GM19328 (cell line): ENCODE measurements at regions not wholly inside any gene's neighbourhood (a gene's known extent, or its start where the extent isn't known, plus 50 kb on each side); places are given as distances from the start of the nearest gene placed in this dataset.
"Not testable (repeated sequence)": the region's sequence is repeated elsewhere in the genome, so short reads cannot be mapped to it uniquely, and the experiment has no call there.

Experiments used
- ATAC-seq: cut with Tn5 transposase; IDR thresholded peaks from one replicate; pipeline ENCODE4 v1.9.1; 2021; ENCODE audit warnings: mild to moderate bottlenecking, moderate library complexity; ENCODE audit not compliant: unreplicated experiment

DNA sequence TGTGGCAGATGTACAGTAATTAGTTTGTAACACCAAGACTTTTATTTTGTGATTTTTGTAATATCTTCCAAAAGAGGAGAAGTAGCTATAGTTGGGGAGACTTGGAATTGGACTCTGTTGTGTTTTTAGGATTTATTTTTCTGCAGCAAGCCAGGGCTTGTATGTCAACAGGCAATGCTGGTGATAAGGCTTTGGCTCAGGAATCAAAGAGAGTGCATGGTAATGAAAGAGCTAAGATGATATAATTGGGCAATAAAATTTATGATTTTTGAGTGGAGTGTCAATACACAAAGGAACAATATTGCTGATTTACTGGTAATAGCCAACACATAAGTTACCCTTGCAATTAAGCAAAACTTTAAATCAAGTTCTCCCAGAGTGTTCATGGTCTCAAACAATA is 452.9 kb downstream of the TMEM135 start:
- ATAC-seq = no peak

DNA sequence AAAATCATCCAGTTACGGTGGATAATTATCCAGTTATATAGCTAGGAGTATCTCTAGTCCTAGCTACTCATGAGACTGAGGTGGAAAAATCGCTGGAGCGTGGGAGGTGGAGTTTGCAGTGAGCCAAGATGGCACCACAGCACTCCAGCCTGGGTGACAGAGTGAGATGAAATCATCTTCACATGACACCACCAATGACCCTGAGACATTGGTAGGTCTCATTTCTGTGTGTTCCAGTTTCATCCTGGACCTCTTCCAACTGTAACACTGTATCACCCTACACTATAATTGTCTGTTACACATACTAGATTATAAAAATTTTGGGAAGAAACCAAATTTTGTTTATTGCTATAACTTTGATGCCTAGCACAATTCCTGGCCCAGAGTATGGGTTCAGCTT is 446.8 kb downstream of the TMEM135 start:
- no peak for ATAC-seq

DNA sequence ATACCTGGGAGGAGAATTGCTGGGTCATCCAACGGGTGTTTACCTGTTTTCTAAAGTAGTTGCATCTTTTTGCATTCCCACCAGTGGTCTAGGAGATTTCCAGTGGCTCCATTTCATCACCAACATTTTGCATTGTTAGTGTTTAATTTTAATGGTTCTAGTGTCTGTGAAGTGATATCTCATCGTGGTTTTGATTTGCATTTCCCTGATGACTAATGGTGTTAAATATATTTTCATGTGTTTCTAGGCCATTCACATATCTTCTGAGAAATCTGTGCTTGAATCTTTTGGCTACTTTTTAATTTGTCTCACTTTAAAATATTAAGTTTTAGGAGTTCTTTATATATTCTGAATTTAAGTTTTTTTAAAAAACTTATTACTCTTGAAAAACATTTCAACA is 439.6 kb downstream of the TMEM135 start:
- no peak for ATAC-seq

DNA sequence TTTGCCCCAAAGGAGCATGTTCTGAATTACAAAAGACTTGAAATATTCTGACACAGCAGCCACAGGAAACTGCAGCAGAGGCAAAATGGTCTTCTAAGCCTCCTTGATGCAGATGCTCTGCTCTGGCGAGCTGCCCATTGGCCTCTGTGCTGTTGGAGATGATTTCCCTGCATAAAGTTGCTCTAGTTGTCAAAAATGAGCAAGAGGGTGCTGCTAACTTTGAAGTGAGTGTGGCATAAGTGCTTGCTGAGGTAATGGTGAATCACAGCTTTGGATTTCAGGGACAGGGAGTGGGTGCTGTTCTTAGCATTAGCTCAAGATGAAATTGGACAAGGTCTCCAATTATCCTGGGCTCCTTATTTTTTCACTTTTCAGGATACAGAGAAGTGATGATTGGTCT is 435.4 kb downstream of the TMEM135 start:
- ATAC-seq = no peak

DNA sequence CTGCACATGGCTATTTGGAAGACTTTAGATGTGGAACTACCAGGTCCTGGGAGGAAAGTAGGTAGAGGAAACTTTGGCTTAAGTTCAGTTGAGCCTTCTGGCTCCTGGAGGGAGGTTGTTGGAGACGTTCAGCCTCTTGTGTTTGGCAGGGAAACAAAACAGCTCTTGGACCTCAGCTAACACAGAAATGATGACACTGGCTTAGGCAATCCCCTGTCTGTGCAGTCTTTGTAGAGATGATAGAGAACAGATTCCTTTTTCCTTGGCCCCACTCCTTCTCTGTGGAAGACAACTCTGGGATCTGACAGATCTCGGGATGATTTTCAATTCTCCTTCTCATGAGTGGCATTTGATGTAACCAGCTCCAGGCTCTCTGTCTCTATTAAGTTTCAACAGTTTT is 428.5 kb downstream of the TMEM135 start:
- ATAC-seq = no peak

DNA sequence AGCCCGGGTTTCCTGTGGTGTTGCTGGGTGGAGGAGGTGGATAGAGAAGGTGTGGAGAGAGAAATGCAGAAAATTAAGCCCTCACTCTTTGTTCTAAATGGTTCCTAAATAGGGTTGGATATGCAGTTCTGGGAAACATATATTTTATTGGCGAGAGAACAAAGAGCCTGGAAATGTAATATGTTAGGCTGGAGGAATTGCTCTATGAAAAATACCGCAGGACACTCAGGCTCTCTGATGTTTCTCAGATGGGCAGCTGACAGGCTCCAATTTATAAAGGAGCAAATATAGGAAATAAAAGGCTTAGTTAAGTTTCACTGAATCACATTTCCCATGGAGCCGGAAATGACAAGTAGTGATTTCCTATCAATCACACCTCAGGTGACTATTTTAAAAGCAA is 428.0 kb downstream of the TMEM135 start:
- no peak for ATAC-seq

DNA sequence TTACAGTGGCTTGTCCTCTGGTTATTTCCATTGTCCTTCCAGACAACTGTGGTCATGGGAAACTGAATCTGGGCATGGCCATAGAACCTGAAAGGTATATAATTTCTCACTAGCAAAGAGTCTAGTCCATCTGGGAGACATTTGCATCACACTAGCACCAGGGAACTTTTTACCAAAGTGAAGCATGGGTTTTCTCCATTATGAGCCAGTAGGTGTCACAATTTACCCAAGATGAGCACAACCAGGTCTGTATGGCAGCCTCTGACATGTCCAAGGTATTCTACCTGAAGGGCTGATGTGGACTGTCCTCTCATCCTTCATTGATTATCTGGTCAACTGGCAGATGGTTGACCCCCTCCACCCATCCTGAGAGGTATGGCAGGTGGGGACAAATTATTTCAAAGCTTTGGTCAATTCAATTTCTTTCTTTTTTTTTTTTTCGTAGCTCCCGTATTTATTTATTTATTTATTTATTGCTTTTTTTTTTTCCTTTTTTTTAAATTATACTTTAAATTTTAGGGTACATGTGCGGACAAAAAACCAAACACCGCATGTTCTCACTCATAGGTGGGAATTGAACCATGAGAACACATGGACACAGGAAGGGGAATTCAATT is 425.9 kb downstream of the TMEM135 start:
- peak; percentile 56 for ATAC-seq

DNA sequence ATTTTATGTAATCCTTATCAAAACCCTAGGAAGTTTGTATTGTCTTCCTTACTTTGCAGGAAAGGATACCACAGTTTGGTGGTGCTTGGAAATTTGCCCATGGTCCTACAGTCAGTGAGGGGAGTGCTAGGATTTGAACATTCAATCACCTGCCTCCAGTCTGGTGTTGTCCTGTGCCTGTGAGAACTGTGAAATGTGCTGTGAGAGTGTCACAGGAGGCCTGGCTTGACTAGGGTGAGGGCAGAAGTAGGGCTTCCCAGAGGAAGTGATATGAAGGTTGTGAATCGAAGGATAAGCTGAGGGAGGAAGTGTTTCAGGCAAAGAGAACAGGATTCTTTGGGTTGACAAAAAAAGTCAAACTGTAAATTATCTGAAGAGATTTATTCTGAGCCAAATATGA is 424.4 kb downstream of the TMEM135 start:
- no peak for ATAC-seq

DNA sequence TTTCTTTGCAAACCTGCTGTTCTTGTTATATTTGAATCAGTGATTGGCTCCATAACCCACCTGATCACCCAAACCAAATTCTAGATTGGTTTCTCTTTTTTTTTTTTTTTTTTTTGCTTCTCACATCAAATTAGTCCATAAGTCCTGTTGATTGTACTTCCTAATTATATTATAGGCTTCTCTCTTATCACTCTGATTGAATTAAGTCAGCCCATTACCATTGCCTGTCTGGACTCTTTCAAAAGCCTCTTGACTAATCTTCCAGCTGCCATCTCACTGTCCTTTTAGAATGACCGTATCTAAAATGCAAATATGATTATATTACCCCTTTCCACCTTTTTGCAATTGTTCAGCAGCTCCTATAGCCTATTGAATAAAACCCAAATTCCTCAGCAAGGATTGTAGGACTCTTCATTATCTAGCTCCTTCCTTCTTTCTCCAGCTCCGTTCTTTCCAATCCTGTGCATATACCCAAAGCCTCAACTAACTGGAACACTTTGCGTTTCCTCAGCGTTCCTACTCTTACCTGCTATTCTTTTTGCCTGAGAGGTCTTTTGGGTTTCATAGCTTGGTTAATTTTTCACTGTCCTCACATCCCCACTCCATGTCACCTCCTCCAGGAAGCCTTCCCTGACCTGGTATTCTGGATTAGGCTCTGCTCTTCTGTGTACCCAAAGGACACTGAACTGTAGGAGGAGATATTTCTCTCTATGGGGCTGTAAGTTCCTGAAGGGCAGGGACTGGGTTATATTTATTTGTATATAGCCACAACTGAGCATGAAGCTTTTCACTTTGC is 423.3 kb downstream of the TMEM135 start:
- ATAC-seq = no peak

DNA sequence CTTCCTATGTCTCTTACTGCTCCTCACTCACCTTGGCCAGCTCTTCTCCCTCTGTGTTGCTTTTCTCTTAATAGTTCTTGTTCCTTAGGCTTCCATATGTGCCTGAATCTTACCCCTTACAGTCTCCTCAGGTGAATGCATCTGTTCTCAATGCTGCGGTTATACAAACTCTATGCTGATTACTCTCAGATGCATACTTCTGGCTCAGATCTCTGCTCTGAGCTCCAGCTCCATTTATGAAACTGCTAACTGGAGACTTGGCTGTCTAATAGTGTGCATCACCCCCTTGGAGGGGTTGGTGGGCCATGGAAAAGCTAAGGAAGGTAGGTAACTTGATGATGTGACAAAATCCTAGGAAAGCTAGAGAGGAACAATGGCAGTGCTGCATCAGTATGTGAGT is 422.5 kb downstream of the TMEM135 start:
- ATAC-seq = no peak

DNA sequence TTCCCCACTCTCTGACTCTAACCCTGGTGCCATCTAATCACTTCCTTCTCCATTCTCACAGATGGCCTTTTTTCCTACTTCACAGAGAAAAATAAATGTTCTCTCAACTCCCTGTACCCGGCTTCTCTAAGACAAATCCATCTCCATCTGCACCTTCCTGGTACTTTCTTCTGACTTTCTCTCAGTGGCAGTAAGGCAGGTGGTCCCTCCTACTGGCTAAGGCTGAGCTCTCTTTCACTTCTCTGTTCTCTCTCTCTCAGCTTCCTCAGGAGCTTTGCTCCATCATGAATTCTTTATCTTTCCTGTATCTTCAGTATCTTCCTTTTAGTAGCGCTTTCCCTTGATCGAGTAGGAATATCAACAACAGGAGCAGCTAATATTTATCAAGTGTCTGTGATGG is 421.6 kb downstream of the TMEM135 start:
- no peak for ATAC-seq

DNA sequence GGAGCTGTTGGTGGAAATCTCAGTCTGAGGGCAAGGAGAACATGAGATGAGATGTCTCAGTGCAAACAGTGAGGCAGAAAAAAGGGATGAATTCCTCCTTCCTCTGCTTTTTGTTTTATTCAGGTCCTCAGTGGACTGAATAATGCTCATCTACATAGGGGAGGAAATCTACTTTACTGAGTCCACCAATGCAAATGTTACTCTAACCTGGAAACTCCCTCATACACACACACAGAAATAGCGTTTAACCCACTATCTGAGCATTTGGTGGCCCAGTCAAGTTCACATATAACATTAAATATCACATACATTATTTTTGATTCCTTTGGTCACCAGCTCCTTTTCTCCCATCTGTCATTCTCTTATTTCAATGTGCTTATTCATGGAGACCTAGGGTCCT is 418.8 kb downstream of the TMEM135 start:
- peak; percentile 35 for ATAC-seq

DNA sequence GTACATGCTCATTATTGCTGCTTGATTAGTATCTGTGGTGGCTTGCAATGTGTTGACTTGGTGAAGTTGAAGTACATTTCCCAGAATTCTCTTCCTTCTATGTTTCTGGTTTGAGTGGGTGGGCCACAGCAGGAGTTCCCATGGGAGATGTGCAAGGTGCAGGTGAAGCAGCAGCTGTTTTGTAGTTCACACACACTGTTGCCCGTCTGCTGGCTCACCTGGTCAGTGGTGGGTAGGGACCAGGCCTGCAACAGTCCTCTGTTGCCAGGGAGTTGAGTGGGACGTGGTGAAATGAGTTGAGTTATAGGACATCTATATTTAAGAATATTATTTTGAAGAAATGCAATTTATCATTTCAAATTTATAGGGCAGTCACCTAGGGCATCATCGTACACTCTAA is 417.4 kb downstream of the TMEM135 start:
- ATAC-seq = no peak

DNA sequence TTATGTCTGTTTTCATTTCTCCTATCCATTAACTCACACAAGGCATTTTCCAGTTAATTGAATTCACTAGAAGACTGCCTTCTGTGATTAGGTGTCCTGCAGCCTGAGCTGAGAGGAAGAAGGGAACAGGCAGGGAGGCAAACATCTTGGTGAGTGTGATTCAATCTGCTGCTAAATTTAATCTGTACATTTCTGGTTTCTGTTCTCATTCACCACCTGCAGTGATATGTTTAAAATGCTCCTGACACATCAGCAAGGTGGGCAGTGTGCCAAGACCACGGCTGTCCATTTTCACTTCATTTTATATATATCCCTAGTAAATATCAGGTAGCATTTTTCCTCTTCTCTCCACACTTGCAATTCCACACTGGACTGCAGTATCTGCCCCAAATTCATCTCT is 416.5 kb downstream of the TMEM135 start:
- ATAC-seq = peak; percentile 75

DNA sequence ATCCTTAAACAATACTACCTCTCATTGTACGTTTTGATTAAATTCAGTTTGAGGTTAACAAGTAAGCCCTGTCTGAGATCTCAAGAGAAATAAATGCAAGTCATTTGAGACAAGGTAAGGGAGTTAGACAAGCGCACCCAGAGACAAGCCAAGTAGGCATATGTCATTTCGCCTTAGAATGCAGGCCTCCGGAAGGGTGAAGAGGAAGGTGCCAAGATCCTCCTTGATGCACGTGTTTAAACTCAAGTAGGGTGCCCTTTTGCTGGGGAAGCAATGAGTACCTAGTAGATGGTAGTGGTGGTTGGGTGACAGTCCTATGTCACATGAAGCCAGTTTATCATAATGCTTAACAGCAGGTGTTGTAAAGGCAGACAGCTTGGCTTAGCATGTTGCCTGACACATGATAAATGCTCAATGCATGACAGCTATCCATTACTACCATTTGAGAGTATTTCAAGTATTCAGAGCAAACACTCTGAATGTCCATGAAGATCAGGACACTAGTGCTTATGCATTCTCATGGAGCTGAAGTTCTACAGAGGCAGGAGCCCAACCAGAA is 415.9 kb downstream of the TMEM135 start:
- ATAC-seq = peak; percentile 4

DNA sequence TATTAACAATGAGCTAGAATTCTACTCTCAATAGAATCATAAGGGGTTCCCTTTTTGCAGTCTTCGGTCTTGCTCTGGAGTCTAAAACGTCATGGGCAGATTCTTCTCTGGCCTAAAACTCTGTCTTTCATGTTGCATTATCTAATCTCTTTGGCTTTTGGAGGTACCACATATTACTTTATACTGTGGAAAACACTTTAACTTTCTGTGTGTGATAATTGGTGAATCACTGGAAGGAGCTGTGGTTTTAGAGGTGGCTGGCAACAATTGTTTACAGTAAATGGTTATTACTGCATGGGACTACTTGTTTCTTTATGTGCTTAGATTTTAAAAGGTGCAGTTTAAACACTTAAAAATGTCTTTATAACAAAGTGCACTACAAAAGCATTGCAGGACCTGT is 414.3 kb downstream of the TMEM135 start:
- ATAC-seq = not testable (repeated sequence)

DNA sequence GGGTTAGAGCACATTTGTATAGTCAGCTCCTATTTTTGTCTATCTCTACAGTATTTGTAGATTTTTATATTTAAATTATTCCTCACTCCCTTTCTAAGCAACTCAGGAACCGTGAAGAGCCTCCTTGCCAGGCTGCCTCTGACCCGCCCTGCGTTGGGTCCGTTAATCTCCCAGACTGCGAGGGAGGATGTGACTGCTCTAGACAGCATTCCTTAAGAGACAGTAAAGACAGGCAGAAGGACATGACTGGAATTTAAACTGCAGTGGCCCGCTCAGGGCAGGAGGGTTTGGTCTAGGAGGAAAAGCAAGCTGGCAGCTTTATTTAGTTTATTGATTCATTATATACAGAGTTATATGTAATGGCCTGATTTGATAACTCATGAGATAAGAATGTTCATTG is 413.7 kb downstream of the TMEM135 start:
- ATAC-seq = no peak

DNA sequence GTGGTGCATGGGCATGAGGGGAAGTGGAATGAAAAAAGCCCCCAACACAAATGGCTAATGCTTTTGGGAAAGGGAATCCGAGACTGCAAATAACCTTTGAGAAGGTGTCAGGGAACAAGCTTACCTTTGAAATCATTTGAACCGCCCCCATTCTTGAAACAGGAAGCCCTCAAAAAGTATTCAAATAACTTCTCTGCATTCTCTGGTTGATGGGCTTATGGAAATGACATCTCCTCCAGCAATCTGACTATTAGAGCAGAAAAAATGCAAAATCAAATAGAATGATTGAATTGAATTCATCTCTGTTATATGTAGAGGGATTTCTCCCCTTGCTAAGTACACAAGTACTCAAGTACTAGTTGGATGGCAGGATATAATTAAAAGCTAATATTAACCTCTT is 409.9 kb downstream of the TMEM135 start:
- ATAC-seq = no peak

DNA sequence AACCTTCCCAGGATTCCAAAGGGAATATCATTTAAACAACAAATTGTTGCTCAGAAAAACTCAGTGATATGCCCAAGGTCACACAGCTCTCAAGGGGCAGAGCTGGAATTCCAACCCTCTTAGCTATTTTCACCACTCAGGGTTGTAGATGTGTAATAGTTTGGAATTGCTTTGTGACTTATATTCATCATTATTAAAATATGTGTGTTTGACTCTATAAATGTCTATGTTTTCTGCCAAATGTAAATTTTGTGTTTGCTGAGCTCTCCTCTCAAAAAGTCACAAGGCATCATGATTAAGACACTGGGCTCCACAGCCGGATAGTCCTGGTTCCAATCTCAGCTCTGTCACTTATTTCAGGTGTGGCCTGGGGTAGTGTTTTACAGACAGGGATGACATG is 407.3 kb downstream of the TMEM135 start:
- ATAC-seq = no peak

DNA sequence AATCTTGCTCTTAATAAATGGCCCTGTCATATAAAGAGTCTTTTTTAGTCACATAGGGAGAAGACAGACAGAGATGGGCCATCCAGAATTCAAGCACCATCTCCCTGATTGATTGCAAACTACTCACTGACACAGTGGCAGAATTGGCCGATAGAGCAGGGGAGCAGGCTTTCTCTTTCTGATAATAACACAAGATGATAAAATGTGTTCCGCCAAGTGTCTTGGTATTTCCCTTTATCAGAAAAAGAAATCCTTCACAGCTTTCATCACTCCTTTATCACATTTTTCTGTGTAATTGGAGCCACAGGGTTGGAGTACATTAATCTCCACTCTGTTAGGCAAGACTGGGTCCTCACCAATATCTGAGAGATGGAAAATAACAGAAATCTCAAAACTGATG is 406.0 kb downstream of the TMEM135 start:
- no peak for ATAC-seq

DNA sequence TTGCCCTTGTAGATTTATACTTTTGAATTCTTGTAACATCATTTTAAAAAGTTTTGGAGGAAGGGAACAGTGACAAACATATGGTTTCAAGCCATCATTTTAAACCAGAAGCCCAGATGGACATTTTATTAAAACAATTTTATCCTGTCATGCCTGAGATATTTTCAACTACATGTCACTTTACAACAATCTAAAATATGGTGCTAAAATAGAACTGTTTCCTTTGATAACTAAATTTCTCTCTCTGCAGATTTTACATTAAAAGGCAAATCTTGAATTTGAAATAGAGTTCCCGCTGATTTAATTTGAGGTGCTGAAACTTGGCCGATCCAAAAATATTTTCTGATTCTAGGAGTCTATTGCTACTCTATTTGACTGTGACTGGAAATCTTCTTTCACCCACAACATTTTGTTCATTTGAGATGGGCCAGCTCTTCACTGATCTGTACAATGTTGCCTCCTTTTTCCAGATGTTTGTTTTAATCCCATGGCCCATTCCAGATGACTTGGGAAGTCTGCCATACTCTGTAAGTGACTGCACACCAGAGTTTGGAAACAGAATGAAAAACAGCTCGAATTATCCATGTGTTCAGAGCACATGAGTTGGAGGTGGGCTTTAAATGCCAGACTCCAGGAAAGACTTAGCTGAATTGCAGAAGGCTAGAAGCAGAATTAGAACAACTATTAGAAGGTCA is 402.5 kb downstream of the TMEM135 start:
- ATAC-seq = no peak

DNA sequence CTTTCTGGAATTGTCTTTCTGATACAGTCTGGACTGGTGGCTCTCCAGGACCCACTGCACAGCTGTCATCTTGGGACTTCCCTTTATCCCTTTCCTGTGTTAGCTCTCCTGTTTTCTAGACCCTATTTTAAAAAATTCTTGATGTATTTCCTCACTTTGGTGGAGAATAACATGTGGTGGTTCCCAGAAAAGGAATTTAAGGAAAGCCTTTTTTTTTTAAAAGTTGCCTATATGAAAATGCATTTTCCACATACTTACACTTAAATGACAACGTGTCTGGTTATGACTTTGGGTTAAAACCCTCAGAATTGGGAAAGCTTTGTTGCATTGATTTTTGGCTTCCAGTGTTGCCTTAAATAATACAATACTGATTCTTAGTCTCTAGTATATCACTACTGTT is 400.7 kb downstream of the TMEM135 start:
- ATAC-seq = no peak
